HG03175 (cell line): ENCODE measurements at regions not wholly inside any gene's neighbourhood (a gene's known extent, or its start where the extent isn't known, plus 50 kb on each side); places are given as distances from the start of the nearest gene placed in this dataset.
"Not testable (repeated sequence)": the region's sequence is repeated elsewhere in the genome, so short reads cannot be mapped to it uniquely, and the experiment has no call there.

Source experiments
- ATAC-seq: cut with Tn5 transposase; IDR thresholded peaks from one replicate; pipeline ENCODE4 v1.9.1; 2021; ENCODE audit warnings: mild to moderate bottlenecking, moderate library complexity; ENCODE audit not compliant: unreplicated experiment

GRCh38 chr6:84358581-84358980 lies 131.1 kb upstream of the CEP162 start:
- ATAC-seq: no peak

GRCh38 chr6:84357631-84358030 lies 130.2 kb upstream of the CEP162 start:
- ATAC-seq: no peak

- no peak for ATAC-seq
These were observed 129.5 kb upstream of the CEP162 start for GRCh38 chr6:84356907-84357306.

GRCh38 chr6:84353459-84354423 lies 126.3 kb upstream of the CEP162 start:
- no peak for ATAC-seq

- no peak for ATAC-seq
These were observed 123.0 kb upstream of the CEP162 start for GRCh38 chr6:84350397-84350796.

GRCh38 chr6:84349542-84349941 lies 122.1 kb upstream of the CEP162 start:
- no peak for ATAC-seq

- no peak for ATAC-seq
These were observed 121.4 kb upstream of the CEP162 start for GRCh38 chr6:84348801-84349200.

GRCh38 chr6:84346372-84346771 lies 118.9 kb upstream of the CEP162 start:
- no peak for ATAC-seq

GRCh38 chr6:84344005-84344404 lies 116.6 kb upstream of the CEP162 start:
- no peak for ATAC-seq

GRCh38 chr6:84340422-84340821 lies 113.0 kb upstream of the CEP162 start:
- ATAC-seq: no peak

- no peak for ATAC-seq
These were observed 106.4 kb upstream of the CEP162 start for GRCh38 chr6:84333842-84334241.

GRCh38 chr6:84332139-84333034 lies 104.9 kb upstream of the CEP162 start:
- peak; percentile 96 for ATAC-seq

GRCh38 chr6:84330325-84330724 lies 102.9 kb upstream of the CEP162 start:
- ATAC-seq: no peak

GRCh38 chr6:84329516-84329915 lies 102.1 kb upstream of the CEP162 start:
- no peak for ATAC-seq

- no peak for ATAC-seq
These were observed 101.6 kb upstream of the CEP162 start for GRCh38 chr6:84329077-84329476.

- no peak for ATAC-seq
These were observed 90.0 kb upstream of the CEP162 start for GRCh38 chr6:84317463-84317862.

- no peak for ATAC-seq
These were observed 87.0 kb upstream of the CEP162 start for GRCh38 chr6:84314377-84314898.

- ATAC-seq: no peak
These were observed 81.9 kb upstream of the CEP162 start for GRCh38 chr6:84309336-84309735.

- ATAC-seq: no peak
These were observed 77.4 kb upstream of the CEP162 start for GRCh38 chr6:84304881-84305280.

GRCh38 chr6:84291033-84291432 lies 63.6 kb upstream of the CEP162 start:
- ATAC-seq: not testable (repeated sequence)

- no peak for ATAC-seq
These were observed 57.1 kb upstream of the CEP162 start for GRCh38 chr6:84284428-84285049.
